ENCODE measurements at regions not wholly inside any gene's neighbourhood (a gene's known extent, or its start where the extent isn't known, plus 50 kb on each side); places are given as distances from the start of the nearest gene placed in this dataset.

DNA sequence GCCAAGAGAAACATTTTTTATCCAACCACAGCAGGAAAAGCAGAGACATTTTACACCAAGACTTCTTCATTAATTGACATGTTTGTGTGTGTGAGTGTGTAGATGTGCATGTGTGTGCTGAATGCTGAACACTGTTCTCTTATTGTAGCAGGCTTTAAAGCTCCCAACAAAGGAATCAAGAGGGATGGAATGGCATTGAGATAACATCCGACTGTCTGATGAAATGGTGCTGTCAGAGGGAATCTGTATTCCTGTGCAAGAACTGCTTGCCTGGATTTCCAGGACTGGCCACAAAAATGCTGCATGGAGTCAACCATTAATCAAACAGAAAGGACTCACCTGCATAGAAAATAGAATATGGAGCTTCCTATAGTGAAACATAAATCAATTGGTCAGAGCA lies 354.0 kb downstream of the UQCRFS1 start:
- TF ChIP-seq, protein P1, sequence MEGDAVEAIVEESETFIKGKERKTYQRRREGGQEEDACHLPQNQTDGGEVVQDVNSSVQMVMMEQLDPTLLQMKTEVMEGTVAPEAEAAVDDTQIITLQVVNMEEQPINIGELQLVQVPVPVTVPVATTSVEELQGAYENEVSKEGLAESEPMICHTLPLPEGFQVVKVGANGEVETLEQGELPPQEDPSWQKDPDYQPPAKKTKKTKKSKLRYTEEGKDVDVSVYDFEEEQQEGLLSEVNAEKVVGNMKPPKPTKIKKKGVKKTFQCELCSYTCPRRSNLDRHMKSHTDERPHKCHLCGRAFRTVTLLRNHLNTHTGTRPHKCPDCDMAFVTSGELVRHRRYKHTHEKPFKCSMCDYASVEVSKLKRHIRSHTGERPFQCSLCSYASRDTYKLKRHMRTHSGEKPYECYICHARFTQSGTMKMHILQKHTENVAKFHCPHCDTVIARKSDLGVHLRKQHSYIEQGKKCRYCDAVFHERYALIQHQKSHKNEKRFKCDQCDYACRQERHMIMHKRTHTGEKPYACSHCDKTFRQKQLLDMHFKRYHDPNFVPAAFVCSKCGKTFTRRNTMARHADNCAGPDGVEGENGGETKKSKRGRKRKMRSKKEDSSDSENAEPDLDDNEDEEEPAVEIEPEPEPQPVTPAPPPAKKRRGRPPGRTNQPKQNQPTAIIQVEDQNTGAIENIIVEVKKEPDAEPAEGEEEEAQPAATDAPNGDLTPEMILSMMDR (IDR thresholded peaks at IDR 0.05; ENCODE audit: low read depth, low read length) = no peak

DNA sequence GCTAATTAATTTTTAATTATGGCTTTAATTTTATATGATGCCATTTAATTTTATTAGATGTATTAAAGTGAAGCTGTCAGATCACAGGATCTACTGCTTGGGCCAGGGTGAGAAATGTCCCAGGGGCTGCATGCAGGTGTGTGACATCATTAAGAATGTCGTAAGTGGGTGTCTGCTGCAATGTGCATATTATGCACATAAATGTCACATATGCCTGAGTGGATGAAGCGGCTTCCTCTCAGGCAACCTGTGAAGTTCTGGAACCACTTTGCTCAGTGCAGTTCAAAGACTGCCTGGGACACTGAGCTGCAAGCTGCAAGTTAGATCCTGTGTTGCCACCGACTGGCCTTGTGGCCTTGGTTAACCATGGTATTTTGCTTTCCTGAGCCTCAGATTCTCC lies 355.0 kb downstream of the UQCRFS1 start:
- no peak for DNase-seq (ENCODE audit: extremely low read depth, low read depth)
- TF ChIP-seq, protein P1 (IDR thresholded peaks at IDR 0.05; ENCODE audit: low read depth, low read length) = no peak

More for the DNA sequence above, 354.0 kb downstream of the UQCRFS1 start:
- DNase-seq (ENCODE audit: extremely low read depth, low read depth) = no peak

DNA sequence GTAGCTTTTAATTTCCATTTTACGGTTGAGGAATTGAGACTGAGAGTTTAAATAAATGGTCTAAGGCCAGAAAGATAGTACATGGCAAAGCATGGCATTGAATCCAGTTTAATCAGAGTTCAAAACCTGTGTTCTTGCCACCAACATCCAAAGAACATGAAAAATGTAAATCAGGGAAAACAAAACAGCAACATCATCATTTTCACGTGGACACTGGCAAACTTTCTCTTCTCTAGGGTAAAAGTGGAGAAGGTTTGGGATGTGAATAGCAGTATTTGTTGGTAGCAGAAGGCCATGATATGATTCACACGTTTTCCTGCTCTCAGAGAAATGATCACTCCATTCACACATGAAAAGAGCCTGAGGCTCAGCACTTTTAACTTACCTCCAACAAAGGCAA lies 357.7 kb downstream of the UQCRFS1 start:
- no peak for DNase-seq (ENCODE audit: extremely low read depth, low read depth)

DNA sequence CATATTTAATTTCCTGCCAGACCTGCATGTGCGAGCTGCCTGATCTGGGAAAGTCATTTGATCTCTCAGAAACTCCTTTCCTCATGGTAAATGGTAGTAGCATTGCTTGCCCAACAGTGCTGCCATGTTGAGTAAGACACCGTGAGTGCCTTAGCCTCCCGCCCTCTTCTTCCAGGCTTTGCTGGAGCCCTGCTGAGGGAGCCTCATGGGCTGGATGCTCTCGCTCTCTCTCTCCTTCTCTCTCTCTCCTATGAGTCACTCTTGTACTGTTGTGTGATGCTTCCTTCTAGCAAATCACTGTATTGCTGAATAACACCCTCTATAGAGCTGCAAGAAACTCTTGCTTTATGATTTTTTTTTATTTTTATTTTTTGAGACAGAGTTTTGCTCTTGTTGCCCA lies 365.5 kb downstream of the UQCRFS1 start:
- TF ChIP-seq, protein P1 (IDR thresholded peaks at IDR 0.05; ENCODE audit: low read depth, low read length) = no peak
- no peak for DNase-seq (ENCODE audit: extremely low read depth, low read depth)

More for the DNA sequence above, 357.7 kb downstream of the UQCRFS1 start:
- TF ChIP-seq, protein P1 (IDR thresholded peaks at IDR 0.05; ENCODE audit: low read depth, low read length) = no peak

DNA sequence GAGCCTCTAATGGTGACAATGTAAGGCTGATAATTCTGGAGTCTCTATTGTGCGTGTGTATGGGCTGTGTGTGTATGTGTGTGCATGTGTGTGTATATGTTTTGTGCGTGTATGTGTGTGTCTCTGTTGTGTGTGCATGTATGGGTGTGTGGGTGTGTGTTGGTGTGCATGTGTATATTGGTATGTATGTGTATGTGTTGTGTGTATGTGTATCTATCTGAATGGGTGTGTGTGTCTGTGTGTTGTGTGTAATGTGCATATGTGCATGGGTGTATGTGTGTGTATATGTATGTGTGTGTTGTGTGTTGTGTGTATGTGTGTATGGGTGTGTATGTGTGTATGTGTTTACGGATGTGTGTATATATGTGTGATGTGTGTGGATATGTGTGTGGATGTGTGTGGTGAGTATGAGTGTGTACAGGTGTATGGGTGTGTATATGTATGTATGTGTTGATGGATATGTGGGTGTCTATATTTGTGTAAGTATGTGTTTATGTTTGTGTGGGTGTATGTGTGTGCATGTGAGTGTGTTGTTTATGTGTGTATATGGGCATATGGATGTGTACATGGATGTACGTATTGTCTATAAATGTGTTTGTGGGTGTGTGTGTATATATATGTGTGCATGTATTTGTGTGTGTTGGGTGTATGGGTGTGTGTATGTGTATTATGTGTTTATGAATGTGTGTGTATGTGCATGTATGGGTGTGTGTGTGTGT lies 366.7 kb downstream of the UQCRFS1 start:
- TF ChIP-seq, protein P1 (IDR thresholded peaks at IDR 0.05; ENCODE audit: low read depth, low read length) = no peak
- DNase-seq (ENCODE audit: extremely low read depth, low read depth) = no peak

DNA sequence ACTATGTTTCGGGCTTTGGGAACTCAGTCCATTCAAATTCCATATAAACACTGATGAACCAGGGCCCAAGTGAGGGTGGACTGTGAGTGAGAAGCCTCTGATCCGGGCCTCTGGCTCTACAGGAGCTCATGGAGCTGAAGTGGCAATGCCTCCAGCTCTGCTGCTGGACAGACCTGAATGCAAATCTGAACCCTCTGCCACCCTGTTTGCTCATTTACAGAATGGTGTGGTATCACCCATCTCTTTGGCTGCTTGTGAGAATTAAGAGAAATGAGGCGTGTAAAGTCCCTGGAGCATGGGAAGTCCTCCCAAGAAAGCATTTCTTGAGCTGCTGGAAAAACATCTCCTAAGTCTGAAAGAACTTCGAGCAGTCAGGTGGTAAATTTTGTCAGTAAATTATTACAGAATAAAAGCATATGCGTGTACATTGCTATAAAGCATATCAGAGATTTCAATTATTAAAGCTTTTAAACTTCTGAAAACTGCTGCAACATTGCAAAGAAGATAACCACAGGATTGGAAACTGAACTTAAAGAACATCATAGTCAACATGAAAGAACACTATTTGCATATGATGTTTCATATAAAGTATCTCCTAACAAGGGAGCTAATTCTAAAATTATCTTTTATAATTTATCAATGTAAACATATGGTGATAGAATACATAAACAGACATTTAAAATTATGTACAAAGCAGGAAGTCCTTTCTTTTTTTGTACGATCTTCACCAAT lies 369.0 kb downstream of the UQCRFS1 start:
- DNase-seq (ENCODE audit: extremely low read depth, low read depth) = no peak
- TF ChIP-seq, protein P1 (IDR thresholded peaks at IDR 0.05; ENCODE audit: low read depth, low read length) = no peak

DNA sequence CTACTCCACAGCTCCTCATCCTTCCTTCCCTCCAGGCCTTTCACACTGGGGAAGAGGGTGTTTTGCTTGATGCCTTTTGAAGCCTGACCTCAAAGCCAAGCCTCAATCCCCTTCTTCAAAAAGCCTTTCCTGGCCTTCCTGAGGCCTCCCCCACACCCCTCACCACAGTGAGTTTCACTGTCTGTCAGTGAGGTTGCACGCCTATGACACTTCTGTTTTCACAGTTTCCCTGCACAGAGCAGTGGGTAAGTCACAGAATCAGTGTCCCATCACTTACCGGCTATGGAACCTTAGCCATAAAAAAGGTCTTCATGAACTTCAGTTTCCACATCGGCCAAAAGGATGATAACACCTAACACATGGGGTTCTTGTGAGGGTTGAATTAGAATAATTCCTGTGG lies 371.4 kb downstream of the UQCRFS1 start:
- TF ChIP-seq, protein P1 (IDR thresholded peaks at IDR 0.05; ENCODE audit: low read depth, low read length) = no peak
- no peak for DNase-seq (ENCODE audit: extremely low read depth, low read depth)

Data from AG09319 (cell line).